HL-60 (cell line): ENCODE measurements at regions not wholly inside any gene's neighbourhood (a gene's known extent, or its start where the extent isn't known, plus 50 kb on each side); places are given as distances from the start of the nearest gene placed in this dataset.

Experiments
- GABPA ChIP-seq: IDR thresholded peaks from 2 replicates; pipeline ENCODE4 v1.6.1; 2012; ENCODE audit warnings: low read depth
- POLR2AphosphoS5 ChIP-seq: IDR thresholded peaks from 2 replicates; pipeline ENCODE4 v1.6.1; 2012; ENCODE audit warnings: low read depth
- SPI1 ChIP-seq: IDR thresholded peaks from 2 replicates; pipeline ENCODE4 v1.6.1; 2012; ENCODE audit warnings: low read depth, mild to moderate bottlenecking, borderline replicate concordance
- TF ChIP-seq, protein P1 (sequence below): IDR thresholded peaks from one replicate; pipeline ENCODE4 v1.5.1; 2011; ENCODE audit warnings: low read length, control low read depth, inconsistent platforms; ENCODE audit not compliant: insufficient read depth
- TF ChIP-seq, protein P2 (sequence below): IDR thresholded peaks from 2 replicates; pipeline ENCODE4 v1.6.1; 2012; ENCODE audit warnings: low read depth; ENCODE audit not compliant: insufficient replicate concordance

DNA sequence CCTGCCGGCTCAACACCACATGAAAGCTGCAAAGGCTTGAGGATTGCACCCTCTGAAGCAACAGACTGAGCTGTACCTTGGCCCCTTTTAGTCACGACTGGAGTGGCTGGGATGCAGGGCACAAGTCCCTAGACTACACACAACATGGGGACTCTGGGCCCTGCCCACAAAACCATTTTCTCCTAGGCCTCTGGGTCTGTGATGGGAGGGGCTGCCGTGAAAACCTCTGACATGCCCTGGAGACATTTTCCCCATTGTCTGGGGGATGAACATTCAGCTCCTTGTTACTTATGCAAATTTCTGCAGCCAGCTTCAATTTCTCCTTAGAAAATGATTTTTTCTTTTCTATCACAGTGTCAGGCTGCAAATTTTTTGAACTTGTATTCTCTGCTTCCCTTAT, 123.5 kb upstream of the SMARCAD1 start:
- TF ChIP-seq, protein P1, sequence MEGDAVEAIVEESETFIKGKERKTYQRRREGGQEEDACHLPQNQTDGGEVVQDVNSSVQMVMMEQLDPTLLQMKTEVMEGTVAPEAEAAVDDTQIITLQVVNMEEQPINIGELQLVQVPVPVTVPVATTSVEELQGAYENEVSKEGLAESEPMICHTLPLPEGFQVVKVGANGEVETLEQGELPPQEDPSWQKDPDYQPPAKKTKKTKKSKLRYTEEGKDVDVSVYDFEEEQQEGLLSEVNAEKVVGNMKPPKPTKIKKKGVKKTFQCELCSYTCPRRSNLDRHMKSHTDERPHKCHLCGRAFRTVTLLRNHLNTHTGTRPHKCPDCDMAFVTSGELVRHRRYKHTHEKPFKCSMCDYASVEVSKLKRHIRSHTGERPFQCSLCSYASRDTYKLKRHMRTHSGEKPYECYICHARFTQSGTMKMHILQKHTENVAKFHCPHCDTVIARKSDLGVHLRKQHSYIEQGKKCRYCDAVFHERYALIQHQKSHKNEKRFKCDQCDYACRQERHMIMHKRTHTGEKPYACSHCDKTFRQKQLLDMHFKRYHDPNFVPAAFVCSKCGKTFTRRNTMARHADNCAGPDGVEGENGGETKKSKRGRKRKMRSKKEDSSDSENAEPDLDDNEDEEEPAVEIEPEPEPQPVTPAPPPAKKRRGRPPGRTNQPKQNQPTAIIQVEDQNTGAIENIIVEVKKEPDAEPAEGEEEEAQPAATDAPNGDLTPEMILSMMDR: no peak
- TF ChIP-seq, protein P2, sequence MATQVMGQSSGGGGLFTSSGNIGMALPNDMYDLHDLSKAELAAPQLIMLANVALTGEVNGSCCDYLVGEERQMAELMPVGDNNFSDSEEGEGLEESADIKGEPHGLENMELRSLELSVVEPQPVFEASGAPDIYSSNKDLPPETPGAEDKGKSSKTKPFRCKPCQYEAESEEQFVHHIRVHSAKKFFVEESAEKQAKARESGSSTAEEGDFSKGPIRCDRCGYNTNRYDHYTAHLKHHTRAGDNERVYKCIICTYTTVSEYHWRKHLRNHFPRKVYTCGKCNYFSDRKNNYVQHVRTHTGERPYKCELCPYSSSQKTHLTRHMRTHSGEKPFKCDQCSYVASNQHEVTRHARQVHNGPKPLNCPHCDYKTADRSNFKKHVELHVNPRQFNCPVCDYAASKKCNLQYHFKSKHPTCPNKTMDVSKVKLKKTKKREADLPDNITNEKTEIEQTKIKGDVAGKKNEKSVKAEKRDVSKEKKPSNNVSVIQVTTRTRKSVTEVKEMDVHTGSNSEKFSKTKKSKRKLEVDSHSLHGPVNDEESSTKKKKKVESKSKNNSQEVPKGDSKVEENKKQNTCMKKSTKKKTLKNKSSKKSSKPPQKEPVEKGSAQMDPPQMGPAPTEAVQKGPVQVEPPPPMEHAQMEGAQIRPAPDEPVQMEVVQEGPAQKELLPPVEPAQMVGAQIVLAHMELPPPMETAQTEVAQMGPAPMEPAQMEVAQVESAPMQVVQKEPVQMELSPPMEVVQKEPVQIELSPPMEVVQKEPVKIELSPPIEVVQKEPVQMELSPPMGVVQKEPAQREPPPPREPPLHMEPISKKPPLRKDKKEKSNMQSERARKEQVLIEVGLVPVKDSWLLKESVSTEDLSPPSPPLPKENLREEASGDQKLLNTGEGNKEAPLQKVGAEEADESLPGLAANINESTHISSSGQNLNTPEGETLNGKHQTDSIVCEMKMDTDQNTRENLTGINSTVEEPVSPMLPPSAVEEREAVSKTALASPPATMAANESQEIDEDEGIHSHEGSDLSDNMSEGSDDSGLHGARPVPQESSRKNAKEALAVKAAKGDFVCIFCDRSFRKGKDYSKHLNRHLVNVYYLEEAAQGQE: no peak
- no peak for TF ChIP-seq POLR2AphosphoS5
- TF ChIP-seq GABPA: no peak
- TF ChIP-seq SPI1: no peak
